ENCODE measurements at regions not wholly inside any gene's neighbourhood (a gene's known extent, or its start where the extent isn't known, plus 50 kb on each side); places are given as distances from the start of the nearest gene placed in this dataset.

DNA sequence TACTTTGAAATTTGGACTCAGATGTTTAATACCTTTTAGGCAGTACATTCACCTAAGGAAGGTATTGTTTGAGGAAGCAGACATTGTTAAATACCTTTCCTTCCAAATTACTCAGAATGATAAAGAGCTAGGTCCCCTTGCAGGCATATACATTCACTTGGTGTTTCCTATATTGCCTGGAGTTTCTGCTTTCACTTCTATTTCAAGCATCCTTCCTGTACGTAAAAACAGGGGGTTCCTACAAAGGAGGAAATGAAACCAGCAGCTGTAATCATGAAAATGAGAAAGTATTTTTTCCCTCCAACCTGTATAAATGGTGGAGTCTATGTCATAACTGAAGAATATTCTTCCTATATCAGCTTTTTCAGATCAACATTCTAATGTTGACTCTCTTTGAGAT, 90.4 kb upstream of the RASGEF1B start (continued):
- TF ChIP-seq, protein P1, sequence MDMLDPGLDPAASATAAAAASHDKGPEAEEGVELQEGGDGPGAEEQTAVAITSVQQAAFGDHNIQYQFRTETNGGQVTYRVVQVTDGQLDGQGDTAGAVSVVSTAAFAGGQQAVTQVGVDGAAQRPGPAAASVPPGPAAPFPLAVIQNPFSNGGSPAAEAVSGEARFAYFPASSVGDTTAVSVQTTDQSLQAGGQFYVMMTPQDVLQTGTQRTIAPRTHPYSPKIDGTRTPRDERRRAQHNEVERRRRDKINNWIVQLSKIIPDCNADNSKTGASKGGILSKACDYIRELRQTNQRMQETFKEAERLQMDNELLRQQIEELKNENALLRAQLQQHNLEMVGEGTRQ (IDR thresholded peaks at IDR 0.05; ENCODE audit: borderline replicate concordance, low read depth, low read length) = no peak
- TF ChIP-seq, protein P2, sequence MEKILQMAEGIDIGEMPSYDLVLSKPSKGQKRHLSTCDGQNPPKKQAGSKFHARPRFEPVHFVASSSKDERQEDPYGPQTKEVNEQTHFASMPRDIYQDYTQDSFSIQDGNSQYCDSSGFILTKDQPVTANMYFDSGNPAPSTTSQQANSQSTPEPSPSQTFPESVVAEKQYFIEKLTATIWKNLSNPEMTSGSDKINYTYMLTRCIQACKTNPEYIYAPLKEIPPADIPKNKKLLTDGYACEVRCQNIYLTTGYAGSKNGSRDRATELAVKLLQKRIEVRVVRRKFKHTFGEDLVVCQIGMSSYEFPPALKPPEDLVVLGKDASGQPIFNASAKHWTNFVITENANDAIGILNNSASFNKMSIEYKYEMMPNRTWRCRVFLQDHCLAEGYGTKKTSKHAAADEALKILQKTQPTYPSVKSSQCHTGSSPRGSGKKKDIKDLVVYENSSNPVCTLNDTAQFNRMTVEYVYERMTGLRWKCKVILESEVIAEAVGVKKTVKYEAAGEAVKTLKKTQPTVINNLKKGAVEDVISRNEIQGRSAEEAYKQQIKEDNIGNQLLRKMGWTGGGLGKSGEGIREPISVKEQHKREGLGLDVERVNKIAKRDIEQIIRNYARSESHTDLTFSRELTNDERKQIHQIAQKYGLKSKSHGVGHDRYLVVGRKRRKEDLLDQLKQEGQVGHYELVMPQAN (conservative IDR thresholded peaks at IDR 0.05) = no peak
- TF ChIP-seq TBL1XR1 (IDR thresholded peaks at IDR 0.05; ENCODE audit: low read depth, low read length) = peak; percentile 68
- TF ChIP-seq, protein P3, sequence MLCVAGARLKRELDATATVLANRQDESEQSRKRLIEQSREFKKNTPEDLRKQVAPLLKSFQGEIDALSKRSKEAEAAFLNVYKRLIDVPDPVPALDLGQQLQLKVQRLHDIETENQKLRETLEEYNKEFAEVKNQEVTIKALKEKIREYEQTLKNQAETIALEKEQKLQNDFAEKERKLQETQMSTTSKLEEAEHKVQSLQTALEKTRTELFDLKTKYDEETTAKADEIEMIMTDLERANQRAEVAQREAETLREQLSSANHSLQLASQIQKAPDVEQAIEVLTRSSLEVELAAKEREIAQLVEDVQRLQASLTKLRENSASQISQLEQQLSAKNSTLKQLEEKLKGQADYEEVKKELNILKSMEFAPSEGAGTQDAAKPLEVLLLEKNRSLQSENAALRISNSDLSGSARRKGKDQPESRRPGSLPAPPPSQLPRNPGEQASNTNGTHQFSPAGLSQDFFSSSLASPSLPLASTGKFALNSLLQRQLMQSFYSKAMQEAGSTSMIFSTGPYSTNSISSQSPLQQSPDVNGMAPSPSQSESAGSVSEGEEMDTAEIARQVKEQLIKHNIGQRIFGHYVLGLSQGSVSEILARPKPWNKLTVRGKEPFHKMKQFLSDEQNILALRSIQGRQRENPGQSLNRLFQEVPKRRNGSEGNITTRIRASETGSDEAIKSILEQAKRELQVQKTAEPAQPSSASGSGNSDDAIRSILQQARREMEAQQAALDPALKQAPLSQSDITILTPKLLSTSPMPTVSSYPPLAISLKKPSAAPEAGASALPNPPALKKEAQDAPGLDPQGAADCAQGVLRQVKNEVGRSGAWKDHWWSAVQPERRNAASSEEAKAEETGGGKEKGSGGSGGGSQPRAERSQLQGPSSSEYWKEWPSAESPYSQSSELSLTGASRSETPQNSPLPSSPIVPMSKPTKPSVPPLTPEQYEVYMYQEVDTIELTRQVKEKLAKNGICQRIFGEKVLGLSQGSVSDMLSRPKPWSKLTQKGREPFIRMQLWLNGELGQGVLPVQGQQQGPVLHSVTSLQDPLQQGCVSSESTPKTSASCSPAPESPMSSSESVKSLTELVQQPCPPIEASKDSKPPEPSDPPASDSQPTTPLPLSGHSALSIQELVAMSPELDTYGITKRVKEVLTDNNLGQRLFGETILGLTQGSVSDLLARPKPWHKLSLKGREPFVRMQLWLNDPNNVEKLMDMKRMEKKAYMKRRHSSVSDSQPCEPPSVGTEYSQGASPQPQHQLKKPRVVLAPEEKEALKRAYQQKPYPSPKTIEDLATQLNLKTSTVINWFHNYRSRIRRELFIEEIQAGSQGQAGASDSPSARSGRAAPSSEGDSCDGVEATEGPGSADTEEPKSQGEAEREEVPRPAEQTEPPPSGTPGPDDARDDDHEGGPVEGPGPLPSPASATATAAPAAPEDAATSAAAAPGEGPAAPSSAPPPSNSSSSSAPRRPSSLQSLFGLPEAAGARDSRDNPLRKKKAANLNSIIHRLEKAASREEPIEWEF (IDR thresholded peaks at IDR 0.05; ENCODE audit: insufficient replicate concordance, low read depth, low read length) = no peak
- no peak for TF ChIP-seq SMC3 (IDR thresholded peaks at IDR 0.05; ENCODE audit: borderline replicate concordance, low read length)
- TF ChIP-seq ETV6 (conservative IDR thresholded peaks at IDR 0.05 in 1 of 2, IDR thresholded peaks at IDR 0.05 in 1 of 2; ENCODE audit: borderline replicate concordance in 1 of 2, low read depth in 1 of 2) = peak in 1 of 2 experiments; percentile 99; a peak in 2 of 4 replicates
- TF ChIP-seq, protein P4, sequence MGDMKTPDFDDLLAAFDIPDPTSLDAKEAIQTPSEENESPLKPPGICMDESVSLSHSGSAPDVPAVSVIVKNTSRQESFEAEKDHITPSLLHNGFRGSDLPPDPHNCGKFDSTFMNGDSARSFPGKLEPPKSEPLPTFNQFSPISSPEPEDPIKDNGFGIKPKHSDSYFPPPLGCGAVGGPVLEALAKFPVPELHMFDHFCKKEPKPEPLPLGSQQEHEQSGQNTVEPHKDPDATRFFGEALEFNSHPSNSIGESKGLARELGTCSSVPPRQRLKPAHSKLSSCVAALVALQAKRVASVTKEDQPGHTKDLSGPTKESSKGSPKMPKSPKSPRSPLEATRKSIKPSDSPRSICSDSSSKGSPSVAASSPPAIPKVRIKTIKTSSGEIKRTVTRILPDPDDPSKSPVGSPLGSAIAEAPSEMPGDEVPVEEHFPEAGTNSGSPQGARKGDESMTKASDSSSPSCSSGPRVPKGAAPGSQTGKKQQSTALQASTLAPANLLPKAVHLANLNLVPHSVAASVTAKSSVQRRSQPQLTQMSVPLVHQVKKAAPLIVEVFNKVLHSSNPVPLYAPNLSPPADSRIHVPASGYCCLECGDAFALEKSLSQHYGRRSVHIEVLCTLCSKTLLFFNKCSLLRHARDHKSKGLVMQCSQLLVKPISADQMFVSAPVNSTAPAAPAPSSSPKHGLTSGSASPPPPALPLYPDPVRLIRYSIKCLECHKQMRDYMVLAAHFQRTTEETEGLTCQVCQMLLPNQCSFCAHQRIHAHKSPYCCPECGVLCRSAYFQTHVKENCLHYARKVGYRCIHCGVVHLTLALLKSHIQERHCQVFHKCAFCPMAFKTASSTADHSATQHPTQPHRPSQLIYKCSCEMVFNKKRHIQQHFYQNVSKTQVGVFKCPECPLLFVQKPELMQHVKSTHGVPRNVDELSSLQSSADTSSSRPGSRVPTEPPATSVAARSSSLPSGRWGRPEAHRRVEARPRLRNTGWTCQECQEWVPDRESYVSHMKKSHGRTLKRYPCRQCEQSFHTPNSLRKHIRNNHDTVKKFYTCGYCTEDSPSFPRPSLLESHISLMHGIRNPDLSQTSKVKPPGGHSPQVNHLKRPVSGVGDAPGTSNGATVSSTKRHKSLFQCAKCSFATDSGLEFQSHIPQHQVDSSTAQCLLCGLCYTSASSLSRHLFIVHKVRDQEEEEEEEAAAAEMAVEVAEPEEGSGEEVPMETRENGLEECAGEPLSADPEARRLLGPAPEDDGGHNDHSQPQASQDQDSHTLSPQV (IDR thresholded peaks at IDR 0.05) = no peak
- no peak for TF ChIP-seq JUND (IDR thresholded peaks at IDR 0.05; ENCODE audit: low read depth, low read length)
- TF ChIP-seq, protein P5, sequence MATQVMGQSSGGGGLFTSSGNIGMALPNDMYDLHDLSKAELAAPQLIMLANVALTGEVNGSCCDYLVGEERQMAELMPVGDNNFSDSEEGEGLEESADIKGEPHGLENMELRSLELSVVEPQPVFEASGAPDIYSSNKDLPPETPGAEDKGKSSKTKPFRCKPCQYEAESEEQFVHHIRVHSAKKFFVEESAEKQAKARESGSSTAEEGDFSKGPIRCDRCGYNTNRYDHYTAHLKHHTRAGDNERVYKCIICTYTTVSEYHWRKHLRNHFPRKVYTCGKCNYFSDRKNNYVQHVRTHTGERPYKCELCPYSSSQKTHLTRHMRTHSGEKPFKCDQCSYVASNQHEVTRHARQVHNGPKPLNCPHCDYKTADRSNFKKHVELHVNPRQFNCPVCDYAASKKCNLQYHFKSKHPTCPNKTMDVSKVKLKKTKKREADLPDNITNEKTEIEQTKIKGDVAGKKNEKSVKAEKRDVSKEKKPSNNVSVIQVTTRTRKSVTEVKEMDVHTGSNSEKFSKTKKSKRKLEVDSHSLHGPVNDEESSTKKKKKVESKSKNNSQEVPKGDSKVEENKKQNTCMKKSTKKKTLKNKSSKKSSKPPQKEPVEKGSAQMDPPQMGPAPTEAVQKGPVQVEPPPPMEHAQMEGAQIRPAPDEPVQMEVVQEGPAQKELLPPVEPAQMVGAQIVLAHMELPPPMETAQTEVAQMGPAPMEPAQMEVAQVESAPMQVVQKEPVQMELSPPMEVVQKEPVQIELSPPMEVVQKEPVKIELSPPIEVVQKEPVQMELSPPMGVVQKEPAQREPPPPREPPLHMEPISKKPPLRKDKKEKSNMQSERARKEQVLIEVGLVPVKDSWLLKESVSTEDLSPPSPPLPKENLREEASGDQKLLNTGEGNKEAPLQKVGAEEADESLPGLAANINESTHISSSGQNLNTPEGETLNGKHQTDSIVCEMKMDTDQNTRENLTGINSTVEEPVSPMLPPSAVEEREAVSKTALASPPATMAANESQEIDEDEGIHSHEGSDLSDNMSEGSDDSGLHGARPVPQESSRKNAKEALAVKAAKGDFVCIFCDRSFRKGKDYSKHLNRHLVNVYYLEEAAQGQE (IDR thresholded peaks at IDR 0.05; ENCODE audit: low read depth, low read length) = no peak
- TF ChIP-seq RBBP5 (conservative IDR thresholded peaks at IDR 0.05) = no peak
- TF ChIP-seq, protein P6, sequence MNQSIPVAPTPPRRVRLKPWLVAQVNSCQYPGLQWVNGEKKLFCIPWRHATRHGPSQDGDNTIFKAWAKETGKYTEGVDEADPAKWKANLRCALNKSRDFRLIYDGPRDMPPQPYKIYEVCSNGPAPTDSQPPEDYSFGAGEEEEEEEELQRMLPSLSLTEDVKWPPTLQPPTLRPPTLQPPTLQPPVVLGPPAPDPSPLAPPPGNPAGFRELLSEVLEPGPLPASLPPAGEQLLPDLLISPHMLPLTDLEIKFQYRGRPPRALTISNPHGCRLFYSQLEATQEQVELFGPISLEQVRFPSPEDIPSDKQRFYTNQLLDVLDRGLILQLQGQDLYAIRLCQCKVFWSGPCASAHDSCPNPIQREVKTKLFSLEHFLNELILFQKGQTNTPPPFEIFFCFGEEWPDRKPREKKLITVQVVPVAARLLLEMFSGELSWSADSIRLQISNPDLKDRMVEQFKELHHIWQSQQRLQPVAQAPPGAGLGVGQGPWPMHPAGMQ (IDR thresholded peaks at IDR 0.05; ENCODE audit: borderline replicate concordance) = no peak

Data from GM12878 (cell line).